H9 (cell line): ENCODE measurements at regions not wholly inside any gene's neighbourhood (a gene's known extent, or its start where the extent isn't known, plus 50 kb on each side); places are given as distances from the start of the nearest gene placed in this dataset.

ENCODE experiments used
- DNase-seq: peaks from one replicate; pipeline ENCODE4 v3.0.0-alpha.2; 2017
- H2AFZ ChIP-seq: one replicate; pipeline ENCODE4 v1.6.1; 2013; ENCODE audit warnings: mild to moderate bottlenecking, low read length, control low read depth, moderate library complexity
- H2AK5ac ChIP-seq: 2 replicates; pipeline ENCODE4 v1.6.1; 2013; ENCODE audit warnings: low read length, control low read depth, mixed read lengths; ENCODE audit not compliant: insufficient read length
- H2BK120ac ChIP-seq: one replicate; pipeline ENCODE4 v1.6.1; 2013; ENCODE audit warnings: low read depth, mild to moderate bottlenecking, low read length, control low read depth, inconsistent platforms; ENCODE audit not compliant: poor library complexity, severe bottlenecking
- H2BK12ac ChIP-seq: 2 replicates; pipeline ENCODE4 v1.6.1; 2013; ENCODE audit warnings: low read length, control low read depth, mixed read lengths, low read depth; ENCODE audit not compliant: insufficient read length
- H2BK15ac ChIP-seq: 2 replicates; pipeline ENCODE4 v1.6.1; 2013; ENCODE audit warnings: low read depth, low read length, control low read depth
- H2BK20ac ChIP-seq: one replicate; pipeline ENCODE4 v1.6.1; 2013; ENCODE audit warnings: low read depth, mild to moderate bottlenecking, low read length, control low read depth, inconsistent platforms; ENCODE audit not compliant: poor library complexity, severe bottlenecking
- H2BK5ac ChIP-seq: 2 replicates; pipeline ENCODE4 v1.6.1; 2013; ENCODE audit warnings: low read length, control low read depth, mixed read lengths; ENCODE audit not compliant: insufficient read length
- H3K14ac ChIP-seq: 2 replicates; pipeline ENCODE4 v1.6.1; 2013; ENCODE audit warnings: low read length, control low read depth; ENCODE audit not compliant: insufficient read depth
- H3K18ac ChIP-seq: 2 replicates; pipeline ENCODE4 v1.6.1; 2013; ENCODE audit warnings: low read depth, mild to moderate bottlenecking, mixed read lengths, low read length, control low read depth; ENCODE audit not compliant: insufficient read length
- H3K23ac ChIP-seq: 2 replicates; pipeline ENCODE4 v1.6.1; 2013; ENCODE audit warnings: low read length, control low read depth, mixed read lengths, low read depth; ENCODE audit not compliant: insufficient read length
- H3K23me2 ChIP-seq: 2 replicates; pipeline ENCODE4 v1.6.1; 2013; ENCODE audit warnings: low read depth, mild to moderate bottlenecking, mixed read lengths, low read length, control low read depth; ENCODE audit not compliant: insufficient read length, poor library complexity, severe bottlenecking
- H3K27ac ChIP-seq: 2 replicates; pipeline ENCODE4 v1.5.1; 2013; ENCODE audit warnings: low read length, control low read depth, mixed read lengths, low read depth; ENCODE audit not compliant: insufficient read length
- H3K27me3 ChIP-seq: 2 replicates; pipeline ENCODE4 v1.6.1; 2013; ENCODE audit warnings: low read length, control low read depth, inconsistent platforms; ENCODE audit not compliant: insufficient read depth
- H3K4ac ChIP-seq: 2 replicates; pipeline ENCODE4 v1.6.1; 2013; ENCODE audit warnings: low read depth, mild to moderate bottlenecking, control low read depth, inconsistent platforms, low read length, moderate library complexity
- H3K4me1 ChIP-seq: 2 replicates; pipeline ENCODE4 v1.6.1; 2013; ENCODE audit warnings: low read length, control low read depth, inconsistent platforms; ENCODE audit not compliant: insufficient read depth
- H3K4me2 ChIP-seq: 2 replicates; pipeline ENCODE4 v1.6.1; 2013; ENCODE audit warnings: low read length, control low read depth, mixed read lengths; ENCODE audit not compliant: insufficient read length, insufficient read depth
- H3K56ac ChIP-seq: 2 replicates; pipeline ENCODE4 v1.6.1; 2013; ENCODE audit warnings: low read depth, mild to moderate bottlenecking, mixed read lengths, low read length, control low read depth; ENCODE audit not compliant: insufficient read length
- H3K79me1 ChIP-seq: 2 replicates; pipeline ENCODE4 v1.6.1; 2013; ENCODE audit warnings: low read depth, mild to moderate bottlenecking, moderate library complexity, low read length, control low read depth, inconsistent platforms; ENCODE audit not compliant: insufficient read depth, poor library complexity, severe bottlenecking
- H3K79me2 ChIP-seq: 2 replicates; pipeline ENCODE4 v1.6.1; 2013; ENCODE audit warnings: low read length, control low read depth, inconsistent platforms; ENCODE audit not compliant: insufficient read depth
- H3K9ac ChIP-seq: 2 replicates; pipeline ENCODE4 v1.6.1; 2013; ENCODE audit warnings: low read length, control low read depth, mixed read lengths; ENCODE audit not compliant: insufficient read length; ENCODE audit errors: extremely low read depth
- H3K9me3 ChIP-seq: one replicate; pipeline ENCODE4 v1.6.1; 2013; ENCODE audit warnings: low read depth, low read length, inconsistent platforms; ENCODE audit not compliant: control insufficient read depth
- H3T11ph ChIP-seq: one replicate; pipeline ENCODE4 v1.6.1; 2013; ENCODE audit warnings: mild to moderate bottlenecking, low read length, control low read depth, inconsistent platforms
- H4K20me1 ChIP-seq: one replicate; pipeline ENCODE4 v1.6.1; 2013; ENCODE audit not compliant: control insufficient read depth, insufficient read length, insufficient read depth
- H4K5ac ChIP-seq: 2 replicates; pipeline ENCODE4 v1.6.1; 2013; ENCODE audit warnings: low read depth, mild to moderate bottlenecking, mixed read lengths, low read length, control low read depth; ENCODE audit not compliant: insufficient read length
- H4K8ac ChIP-seq: replicated peaks from 2 replicates; pipeline ENCODE4 v1.6.1; 2013; ENCODE audit warnings: low read length, control low read depth, mixed read lengths, low read depth; ENCODE audit not compliant: insufficient read length
- H4K91ac ChIP-seq: 2 replicates; pipeline ENCODE4 v1.6.1; 2013; ENCODE audit warnings: low read depth, mild to moderate bottlenecking, moderate library complexity, mixed read lengths, low read length, control low read depth; ENCODE audit not compliant: insufficient read length
- H3K27ac Mint-ChIP-seq, 3 experiments: 2 replicates in 2 of 3; 3 replicates in 1 of 3; pipeline ENCODE4 v1.8.0; 2020 to 2021; ENCODE audit warnings: mixed read lengths in 3 of 3, mild to moderate bottlenecking in 1 of 3, moderate library complexity in 1 of 3
- H3K27me3 Mint-ChIP-seq: 2 replicates; pipeline ENCODE4 v1.8.0; 2021; ENCODE audit warnings: low read depth, mild to moderate bottlenecking, moderate library complexity, mixed read lengths
- H3K36me3 Mint-ChIP-seq, 3 experiments: 2 replicates in 2 of 3; 3 replicates in 1 of 3; pipeline ENCODE4 v1.8.0; 2020 to 2021; ENCODE audit warnings: low read depth in 3 of 3, mixed read lengths in 3 of 3; ENCODE audit not compliant: insufficient read depth in 1 of 3
- H3K4me1 Mint-ChIP-seq, 2 experiments: 2 replicates each; pipeline ENCODE4 v1.8.0; 2020; ENCODE audit warnings: mixed read lengths in 2 of 2
- H3K4me3 Mint-ChIP-seq, 2 experiments: 2 replicates in 1 of 2; 3 replicates in 1 of 2; pipeline ENCODE4 v1.8.0; 2020 to 2021; ENCODE audit warnings: mild to moderate bottlenecking in 2 of 2, mixed read lengths in 2 of 2, moderate library complexity in 1 of 2
- H3K9me3 Mint-ChIP-seq, 2 experiments: 2 replicates in 1 of 2; 3 replicates in 1 of 2; pipeline ENCODE4 v1.8.0; 2020; ENCODE audit warnings: mild to moderate bottlenecking in 2 of 2, mixed read lengths in 2 of 2, moderate library complexity in 1 of 2
- CTCF ChIP-seq: fragments of 200-600 bp; sonication (generic); conservative IDR thresholded peaks from 3 replicates; pipeline ENCODE4 v1.8.0; 2021; ENCODE audit warnings: antibody characterized with exemption, mild to moderate bottlenecking
- WGBS: extraction: QIAGEN DNeasy Blood & Tissue Kit; methylation state at CpG from one replicate; pipeline ENCODE4 v1.1.7; 2013; ENCODE audit warnings: missing lambda C conversion rate, low lambda C conversion rate, mixed read lengths; ENCODE audit not compliant: insufficient read length; ENCODE audit errors: extremely low coverage; 5-methylcytosine and 5-hydroxymethylcytosine counted together

GRCh38 chr18:44259610-44260009 lies 421.1 kb upstream of the SETBP1 start:
- no peak overlapping the region for H3K27ac ChIP-seq
- no peak overlapping the region for H4K91ac ChIP-seq
- H3K4ac ChIP-seq, result no peak overlapping the region
- H2BK15ac ChIP-seq, result no peak overlapping the region
- H3K27me3 Mint-ChIP-seq, result no peaks in the 10 kb centered on the region; the same call in 1 of the 2 replicates
- H2BK5ac ChIP-seq, result no peak overlapping the region
- H3K79me1 ChIP-seq, result no peaks in the 10 kb centered on the region
- no peaks in the 10 kb centered on the region for H3K27me3 ChIP-seq
- no peak overlapping the region for H4K8ac ChIP-seq
- H3K36me3 Mint-ChIP-seq, result peaks cover 8 to 16% (median 12%) of the 10 kb centered on the region in 3 experiments; a peak in 6 of 7 replicates
- no peak overlapping the region for H2AFZ ChIP-seq
- no peak for TF ChIP-seq CTCF
- no peak overlapping the region for H3K14ac ChIP-seq
- DNase-seq, result no peak
- H2BK120ac ChIP-seq, result no peak overlapping the region
- no peaks in the 10 kb centered on the region for H3K9me3 ChIP-seq
- no peak overlapping the region for H3K18ac ChIP-seq
- no peak overlapping the region for H2BK20ac ChIP-seq
- no peak overlapping the region for H3K23ac ChIP-seq
- H3K4me1 ChIP-seq, result no peaks in the 10 kb centered on the region
- H3K23me2 ChIP-seq, result no peaks in the 10 kb centered on the region
- no peaks in the 10 kb centered on the region for H4K20me1 ChIP-seq
- no peaks in the 10 kb centered on the region for H3K4me1 Mint-ChIP-seq
- no peak overlapping the region for H4K5ac ChIP-seq
- H3K9ac ChIP-seq, result no peak overlapping the region
- H3T11ph ChIP-seq, result no peak overlapping the region
- WGBS, result no CpG with 5 or more reads among the region's 3 CpGs
- no peak overlapping the region for H2BK12ac ChIP-seq
- no peak overlapping the region for H2AK5ac ChIP-seq
- H3K79me2 ChIP-seq, result no peaks in the 10 kb centered on the region
- H3K9me3 Mint-ChIP-seq, result peaks cover 22 to 30% of the 10 kb centered on the region in 2 experiments
- H3K56ac ChIP-seq, result no peak overlapping the region
- H3K27ac Mint-ChIP-seq, result no peak overlapping the region
- H3K4me2 ChIP-seq, result no peak overlapping the region
- H3K4me3 Mint-ChIP-seq, result no peak overlapping the region
